ENCODE measurements at regions not wholly inside any gene's neighbourhood (a gene's known extent, or its start where the extent isn't known, plus 50 kb on each side); places are given as distances from the start of the nearest gene placed in this dataset.
"Not testable (repeated sequence)": the region's sequence is repeated elsewhere in the genome, so short reads cannot be mapped to it uniquely, and the experiment has no call there.

GRCh38 chr14:106234525-106235254 is 708.3 kb downstream of the TMEM121 start:
- TF ChIP-seq, protein P1, sequence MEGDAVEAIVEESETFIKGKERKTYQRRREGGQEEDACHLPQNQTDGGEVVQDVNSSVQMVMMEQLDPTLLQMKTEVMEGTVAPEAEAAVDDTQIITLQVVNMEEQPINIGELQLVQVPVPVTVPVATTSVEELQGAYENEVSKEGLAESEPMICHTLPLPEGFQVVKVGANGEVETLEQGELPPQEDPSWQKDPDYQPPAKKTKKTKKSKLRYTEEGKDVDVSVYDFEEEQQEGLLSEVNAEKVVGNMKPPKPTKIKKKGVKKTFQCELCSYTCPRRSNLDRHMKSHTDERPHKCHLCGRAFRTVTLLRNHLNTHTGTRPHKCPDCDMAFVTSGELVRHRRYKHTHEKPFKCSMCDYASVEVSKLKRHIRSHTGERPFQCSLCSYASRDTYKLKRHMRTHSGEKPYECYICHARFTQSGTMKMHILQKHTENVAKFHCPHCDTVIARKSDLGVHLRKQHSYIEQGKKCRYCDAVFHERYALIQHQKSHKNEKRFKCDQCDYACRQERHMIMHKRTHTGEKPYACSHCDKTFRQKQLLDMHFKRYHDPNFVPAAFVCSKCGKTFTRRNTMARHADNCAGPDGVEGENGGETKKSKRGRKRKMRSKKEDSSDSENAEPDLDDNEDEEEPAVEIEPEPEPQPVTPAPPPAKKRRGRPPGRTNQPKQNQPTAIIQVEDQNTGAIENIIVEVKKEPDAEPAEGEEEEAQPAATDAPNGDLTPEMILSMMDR (IDR thresholded peaks at IDR 0.05) = peak; percentile 67
- not testable (repeated sequence) for TF ChIP-seq EZH2 (IDR thresholded peaks at IDR 0.05; ENCODE audit: borderline replicate concordance, insufficient read depth, low read depth, low read length, poor library complexity, severe bottlenecking)
